ENCODE measurements at regions not wholly inside any gene's neighbourhood (a gene's known extent, or its start where the extent isn't known, plus 50 kb on each side); places are given as distances from the start of the nearest gene placed in this dataset.

DNA sequence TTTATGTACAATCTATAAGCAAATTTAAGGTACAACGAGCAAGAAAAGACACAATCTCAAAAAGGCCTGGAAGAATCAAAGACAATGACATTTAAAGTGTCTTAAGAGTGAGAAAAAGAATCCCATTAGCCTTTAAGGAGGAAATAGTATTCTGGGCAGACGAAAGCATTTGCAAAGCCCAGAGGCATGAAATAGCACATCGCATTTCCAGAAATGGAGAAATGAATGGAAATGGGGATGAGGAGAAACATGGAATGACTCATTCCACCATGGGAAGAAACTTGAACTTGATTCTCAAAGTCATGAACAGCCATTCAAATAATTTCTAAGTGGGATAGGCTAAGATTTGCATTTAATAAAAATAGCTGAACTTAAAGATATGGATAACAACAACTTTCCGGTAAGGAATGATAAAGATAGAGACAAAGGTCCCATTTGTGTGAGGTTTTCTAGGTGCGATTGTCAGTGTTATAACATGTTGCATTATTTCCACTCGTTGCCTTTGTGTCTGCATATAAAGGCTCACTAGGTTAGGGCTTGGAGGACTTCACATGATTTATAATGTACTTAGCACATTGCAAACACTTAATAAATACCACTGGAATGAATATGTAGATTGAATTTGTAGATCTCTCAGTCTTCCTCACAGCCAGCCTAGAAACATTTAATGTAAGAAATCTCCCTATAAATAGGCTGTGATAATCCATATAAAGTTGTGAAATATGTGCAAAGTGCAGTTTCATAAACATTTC lies 310.3 kb upstream of the KLF6 start:
- no peaks in the 10 kb centered on the region for H3K9me3 ChIP-seq
- no peak for TF ChIP-seq CTCF (IDR thresholded peaks at IDR 0.05; ENCODE audit: low read depth, low read length)
- no peak overlapping the region for H3K4me3 ChIP-seq (ENCODE audit: low read depth, low read length)
- DNase-seq = no peak
- no peaks in the 10 kb centered on the region for H3K36me3 ChIP-seq
- H3K4me1 ChIP-seq = no peaks in the 10 kb centered on the region
- H3K27me3 ChIP-seq = peaks cover 8% of the 10 kb centered on the region; the same call in 1 of the 2 replicates

- Histone ChIP-seq H3K36me3 (no peaks in the 10 kb centered on the region), H3K9me3 (no peaks in the 10 kb centered on the region), H3K4me3 (ENCODE audit: low read depth, low read length) (no peak overlapping the region), H3K27me3 (peaks cover 8% of the 10 kb centered on the region; the same call in 1 of the 2 replicates), H3K4me1 (no peaks in the 10 kb centered on the region)
- no peak for DNase-seq
- no peak for TF ChIP-seq CTCF (IDR thresholded peaks at IDR 0.05; ENCODE audit: low read depth, low read length)
Observed at GRCh38 chr10:4094751-4095150, 309.7 kb upstream of the KLF6 start.

DNA sequence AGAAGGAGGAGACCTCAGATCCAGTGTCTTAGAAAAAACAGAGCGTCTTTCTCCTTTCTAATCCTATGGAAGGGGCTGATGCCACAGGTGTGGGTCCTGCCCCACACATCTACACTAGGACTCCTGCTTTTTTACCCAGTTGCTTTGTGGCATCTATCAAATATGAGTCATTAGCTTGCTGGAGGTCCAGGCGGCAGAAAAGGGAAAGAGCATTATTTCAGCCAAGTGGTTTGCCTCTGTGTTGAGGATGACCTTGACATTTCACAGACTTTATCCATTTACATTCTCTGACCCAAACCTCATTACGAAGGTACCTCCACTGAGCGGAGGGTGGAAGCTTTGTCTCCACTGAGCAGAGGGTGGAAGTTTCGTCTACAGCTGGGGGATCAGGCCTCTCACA lies 308.4 kb upstream of the KLF6 start:
- Histone ChIP-seq H3K4me1 (no peaks in the 10 kb centered on the region), H3K4me3 (ENCODE audit: low read depth, low read length) (no peak overlapping the region), H3K9me3 (no peaks in the 10 kb centered on the region), H3K27me3 (peaks cover 8% of the 10 kb centered on the region; the same call in 1 of the 2 replicates), H3K36me3 (no peaks in the 10 kb centered on the region)
- no peak for DNase-seq
- TF ChIP-seq CTCF (IDR thresholded peaks at IDR 0.05; ENCODE audit: low read depth, low read length) = no peak

DNA sequence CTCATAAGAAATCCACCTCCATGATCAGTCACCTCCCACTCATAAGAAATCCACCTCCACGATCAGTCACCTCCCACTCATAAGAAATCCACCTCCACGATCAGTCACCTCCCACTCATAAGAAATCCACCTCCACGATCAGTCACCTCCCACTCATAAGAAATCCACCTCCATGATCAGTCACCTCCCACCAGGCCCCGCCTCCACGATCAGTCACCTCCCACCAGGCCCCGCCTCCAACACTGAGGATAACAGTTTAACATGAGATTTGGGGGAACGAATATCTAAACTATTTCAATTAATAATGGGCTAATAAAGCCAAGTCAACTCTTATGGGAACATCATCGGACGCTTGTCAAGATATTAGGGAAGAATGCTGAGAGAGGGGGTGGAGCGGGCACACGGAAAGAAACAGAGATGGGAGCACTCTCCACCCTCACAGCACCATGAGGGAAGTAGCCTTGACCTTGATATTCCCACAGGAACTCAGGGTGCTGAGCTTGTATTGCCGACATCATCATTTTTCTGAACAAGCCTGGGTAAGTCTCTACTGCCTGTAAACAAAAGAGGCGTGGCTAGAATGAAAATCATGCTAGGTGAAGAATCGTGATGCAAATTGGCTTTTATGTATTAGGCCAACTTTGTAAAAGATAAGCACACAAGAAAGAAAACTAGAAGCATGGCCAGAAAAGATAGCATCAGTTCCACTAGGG lies 303.5 kb upstream of the KLF6 start:
- H3K36me3 ChIP-seq = no peaks in the 10 kb centered on the region
- no peaks in the 10 kb centered on the region for H3K9me3 ChIP-seq
- no peak overlapping the region for H3K4me3 ChIP-seq (ENCODE audit: low read depth, low read length)
- peaks cover 4% of the 10 kb centered on the region for H3K4me1 ChIP-seq
- DNase-seq = no peak
- no peak for TF ChIP-seq CTCF (IDR thresholded peaks at IDR 0.05; ENCODE audit: low read depth, low read length)
- H3K27me3 ChIP-seq = peaks cover 18% of the 10 kb centered on the region

DNA sequence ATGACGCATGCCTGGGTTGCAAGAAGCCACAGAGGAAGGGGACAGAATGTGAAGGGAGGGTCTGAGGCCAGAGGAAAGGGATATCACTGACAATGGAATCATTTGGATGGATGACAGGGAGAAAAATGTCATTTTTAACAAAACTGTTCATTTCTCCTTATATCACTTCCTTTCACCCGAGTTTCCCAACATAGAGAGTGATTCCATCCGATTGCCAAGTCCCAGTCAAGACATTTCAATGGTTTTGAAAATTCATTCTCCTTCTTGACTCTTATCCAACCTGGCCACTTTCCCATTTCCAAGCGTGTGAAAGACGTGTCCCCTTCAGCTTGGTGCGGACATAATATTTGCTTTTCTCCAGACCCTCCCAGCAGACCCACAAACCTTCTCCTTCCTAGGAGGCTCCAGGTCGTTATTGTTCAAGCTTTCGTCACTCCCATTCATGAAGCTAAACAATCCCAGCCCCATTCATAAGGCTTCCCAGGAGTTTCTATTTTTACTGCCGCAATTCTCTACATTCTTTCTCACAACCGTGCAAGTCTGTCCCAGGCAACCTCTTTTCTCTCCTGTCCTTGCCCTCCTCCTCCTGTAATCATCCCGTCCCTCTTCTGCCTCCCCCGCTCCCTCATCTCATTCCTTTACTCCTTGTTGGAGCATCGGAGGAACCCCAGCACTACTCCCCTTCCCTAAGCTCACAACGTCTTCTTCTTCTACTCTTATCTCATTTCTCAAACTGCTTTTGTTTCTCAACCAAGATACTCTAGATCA lies 301.3 kb upstream of the KLF6 start:
- DNase-seq = no peak
- Histone ChIP-seq H3K27me3 (peaks cover 18% of the 10 kb centered on the region), H3K4me3 (ENCODE audit: low read depth, low read length) (no peak overlapping the region), H3K4me1 (peaks cover 4% of the 10 kb centered on the region), H3K36me3 (no peaks in the 10 kb centered on the region), H3K9me3 (no peaks in the 10 kb centered on the region)
- no peak for TF ChIP-seq CTCF (IDR thresholded peaks at IDR 0.05; ENCODE audit: low read depth, low read length)
